ENCODE measurements at regions not wholly inside any gene's neighbourhood (a gene's known extent, or its start where the extent isn't known, plus 50 kb on each side); places are given as distances from the start of the nearest gene placed in this dataset.

- TF ChIP-seq ZBTB44 (tag by site-specific recombination; IDR thresholded peaks at IDR 0.05), result no peak
- TF ChIP-seq ZNF639 (tag by site-specific recombination; IDR thresholded peaks at IDR 0.05), result no peak
- TF ChIP-seq ZSCAN30 (tag by site-specific recombination; IDR thresholded peaks at IDR 0.05), result no peak
- TF ChIP-seq ZBTB26 (tag by site-specific recombination; optimal IDR thresholded peaks at IDR 0.05), result no peak
- TF ChIP-seq ZNF416 (tag by site-specific recombination; IDR thresholded peaks at IDR 0.05), result no peak
- no peak for TF ChIP-seq ZNF404 (tag by site-specific recombination; IDR thresholded peaks at IDR 0.05)
- TF ChIP-seq MZF1 (tag by site-specific recombination; IDR thresholded peaks at IDR 0.05; ENCODE audit: borderline replicate concordance), result no peak
- no peak for TF ChIP-seq ZNF626 (tag by site-specific recombination; IDR thresholded peaks at IDR 0.05)
- no peak for TF ChIP-seq ZNF510 (tag by site-specific recombination; IDR thresholded peaks at IDR 0.05; ENCODE audit: insufficient replicate concordance)
- TF ChIP-seq SP7 (tag by site-specific recombination; IDR thresholded peaks at IDR 0.05), result no peak
Measured at GRCh38 chr10:111209692-111210091, 132.9 kb downstream of the ADRA2A start (continued).

- Histone ChIP-seq H3K9me3 (ENCODE audit: control insufficient read depth, insufficient read depth, low read depth, low read length) (no peaks in the 10 kb centered on the region; the same call in 1 of the 2 replicates), H3K36me3 (ENCODE audit: control insufficient read depth in 2 of 2, insufficient read depth in 1 of 2, low read length in 2 of 2) (no peaks in the 10 kb centered on the region), H3K4me1 (ENCODE audit: control insufficient read depth, insufficient read depth, low read length) (no peaks in the 10 kb centered on the region), H3K27ac (ENCODE audit: extremely low read depth, low read depth, low read length) (no peak overlapping the region), H3K4me3 (ENCODE audit: low read depth, low read length) (no peak overlapping the region)
- ChIA-PET CTCF (interaction anchor here (0.6 kb wide), 1 partner anchor 1424 kb away, joined by 5 read pairs; no protein-coding TSS in a partner anchor), POLR2A (no interaction called here)
- no peak for TF ChIP-seq ZNF560 (tag by site-specific recombination; IDR thresholded peaks at IDR 0.05; ENCODE audit: borderline replicate concordance)
- TF ChIP-seq ZNF830 (tag by site-specific recombination; IDR thresholded peaks at IDR 0.05; ENCODE audit: low read depth), result no peak
Measured at GRCh38 chr10:111211241-111211640, 134.4 kb downstream of the ADRA2A start.

GRCh38 chr10:111211706-111212105 lies 134.9 kb downstream of the ADRA2A start:
- Histone ChIP-seq H3K4me3 (ENCODE audit: low read depth, low read length) (no peak overlapping the region), H3K27ac (ENCODE audit: extremely low read depth, low read depth, low read length) (no peak overlapping the region), H3K4me1 (ENCODE audit: control insufficient read depth, insufficient read depth, low read length) (no peaks in the 10 kb centered on the region), H3K36me3 (ENCODE audit: control insufficient read depth in 2 of 2, insufficient read depth in 1 of 2, low read length in 2 of 2) (no peaks in the 10 kb centered on the region), H3K9me3 (ENCODE audit: control insufficient read depth, insufficient read depth, low read depth, low read length) (no peaks in the 10 kb centered on the region; the same call in 1 of the 2 replicates)
- ChIA-PET POLR2A (no interaction called here), CTCF (no interaction called here)
- TF ChIP-seq ZNF544 (tag by site-specific recombination; IDR thresholded peaks at IDR 0.05), result no peak
- no peak for TF ChIP-seq ZFHX2 (tag by site-specific recombination; conservative IDR thresholded peaks at IDR 0.05)
- TF ChIP-seq ZNF37A (tag by site-specific recombination; IDR thresholded peaks at IDR 0.05), result no peak
- no peak for TF ChIP-seq ZNF211 (tag by site-specific recombination; IDR thresholded peaks at IDR 0.05; ENCODE audit: low read depth)
- TF ChIP-seq ZNF514 (tag by site-specific recombination; IDR thresholded peaks at IDR 0.05), result no peak
- no peak for TF ChIP-seq MZF1 (tag by site-specific recombination; IDR thresholded peaks at IDR 0.05; ENCODE audit: borderline replicate concordance)
- no peak for TF ChIP-seq ZNF830 (tag by site-specific recombination; IDR thresholded peaks at IDR 0.05; ENCODE audit: low read depth)
- no peak for TF ChIP-seq ZSCAN16 (tag by site-specific recombination; IDR thresholded peaks at IDR 0.05)
- TF ChIP-seq ZNF670 (tag by site-specific recombination; IDR thresholded peaks at IDR 0.05; ENCODE audit: low read depth), result no peak
- no peak for TF ChIP-seq ZBTB49 (tag by site-specific recombination; IDR thresholded peaks at IDR 0.05; ENCODE audit: low read depth)
- TF ChIP-seq ZNF280C (tag by site-specific recombination; IDR thresholded peaks at IDR 0.05), result no peak
- no peak for TF ChIP-seq ZNF155 (tag by site-specific recombination; IDR thresholded peaks at IDR 0.05)
- no peak for TF ChIP-seq ZSCAN5A (tag by site-specific recombination; IDR thresholded peaks at IDR 0.05)
- TF ChIP-seq TCF7L2 (IDR thresholded peaks at IDR 0.05; ENCODE audit: borderline replicate concordance, low read depth, low read length), result no peak

Data from HEK293 (cell line).